HCT116 (cell line): ENCODE measurements at regions not wholly inside any gene's neighbourhood (a gene's known extent, or its start where the extent isn't known, plus 50 kb on each side); places are given as distances from the start of the nearest gene placed in this dataset.

ENCODE experiments used
- CEBPB ChIP-seq: IDR thresholded peaks from 2 replicates; pipeline ENCODE4 v1.6.1; 2012; ENCODE audit warnings: low read depth
- EZH2 ChIP-seq: fragments of 200-600 bp; sonication (generic); IDR thresholded peaks from 2 replicates; pipeline ENCODE4 v1.6.1; 2017; ENCODE audit warnings: antibody characterized with exemption, mixed run types
- TCF7L2 ChIP-seq: IDR thresholded peaks from 2 replicates; pipeline ENCODE4 v1.7.0; 2011; ENCODE audit warnings: borderline replicate concordance, inconsistent platforms; ENCODE audit not compliant: insufficient read depth, insufficient read length; ENCODE audit errors: extremely low read depth
- TF ChIP-seq, protein P1 (sequence below): IDR thresholded peaks from 2 replicates; pipeline ENCODE4 v1.6.1; 2012; ENCODE audit warnings: low read depth
- TF ChIP-seq, protein P2 (sequence below), 3 experiments: fragments of 200-600 bp in 1 of 3; sonication (generic) in 1 of 3; IDR thresholded peaks in 2 of 3; conservative IDR thresholded peaks in 1 of 3; 2 replicates each; pipeline ENCODE4 v1.5.1; 2012 to 2017; ENCODE audit warnings: low read depth in 2 of 3, low read length in 2 of 3, antibody characterized with exemption in 1 of 3, borderline replicate concordance in 1 of 3, control low read depth in 1 of 3, mild to moderate bottlenecking in 1 of 3, mixed read lengths in 1 of 3, mixed run types in 1 of 3, moderate library complexity in 1 of 3; ENCODE audit not compliant: insufficient read depth in 1 of 3

DNA sequence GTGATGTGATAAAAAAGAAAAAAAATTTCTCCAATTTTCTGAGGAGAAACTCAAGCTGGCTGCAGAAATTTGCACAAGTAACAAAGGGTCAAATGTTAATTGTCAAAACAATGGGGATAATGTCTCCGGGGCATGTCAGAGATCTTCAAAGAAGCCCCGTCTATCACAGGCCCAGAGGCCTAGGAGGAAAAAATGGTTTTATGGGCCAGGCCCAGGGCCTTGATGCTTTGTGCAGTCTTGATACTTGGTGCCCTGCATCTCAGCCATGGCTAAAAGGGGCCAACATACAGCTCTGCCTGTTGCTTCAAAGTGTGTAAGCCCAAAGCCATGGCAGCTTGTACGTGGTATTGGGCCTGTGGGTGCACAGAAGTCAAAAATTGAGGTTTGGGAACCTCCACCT is 961.0 kb downstream of the FAM133A start:
- TF ChIP-seq EZH2 = no peak
- TF ChIP-seq, protein P1, sequence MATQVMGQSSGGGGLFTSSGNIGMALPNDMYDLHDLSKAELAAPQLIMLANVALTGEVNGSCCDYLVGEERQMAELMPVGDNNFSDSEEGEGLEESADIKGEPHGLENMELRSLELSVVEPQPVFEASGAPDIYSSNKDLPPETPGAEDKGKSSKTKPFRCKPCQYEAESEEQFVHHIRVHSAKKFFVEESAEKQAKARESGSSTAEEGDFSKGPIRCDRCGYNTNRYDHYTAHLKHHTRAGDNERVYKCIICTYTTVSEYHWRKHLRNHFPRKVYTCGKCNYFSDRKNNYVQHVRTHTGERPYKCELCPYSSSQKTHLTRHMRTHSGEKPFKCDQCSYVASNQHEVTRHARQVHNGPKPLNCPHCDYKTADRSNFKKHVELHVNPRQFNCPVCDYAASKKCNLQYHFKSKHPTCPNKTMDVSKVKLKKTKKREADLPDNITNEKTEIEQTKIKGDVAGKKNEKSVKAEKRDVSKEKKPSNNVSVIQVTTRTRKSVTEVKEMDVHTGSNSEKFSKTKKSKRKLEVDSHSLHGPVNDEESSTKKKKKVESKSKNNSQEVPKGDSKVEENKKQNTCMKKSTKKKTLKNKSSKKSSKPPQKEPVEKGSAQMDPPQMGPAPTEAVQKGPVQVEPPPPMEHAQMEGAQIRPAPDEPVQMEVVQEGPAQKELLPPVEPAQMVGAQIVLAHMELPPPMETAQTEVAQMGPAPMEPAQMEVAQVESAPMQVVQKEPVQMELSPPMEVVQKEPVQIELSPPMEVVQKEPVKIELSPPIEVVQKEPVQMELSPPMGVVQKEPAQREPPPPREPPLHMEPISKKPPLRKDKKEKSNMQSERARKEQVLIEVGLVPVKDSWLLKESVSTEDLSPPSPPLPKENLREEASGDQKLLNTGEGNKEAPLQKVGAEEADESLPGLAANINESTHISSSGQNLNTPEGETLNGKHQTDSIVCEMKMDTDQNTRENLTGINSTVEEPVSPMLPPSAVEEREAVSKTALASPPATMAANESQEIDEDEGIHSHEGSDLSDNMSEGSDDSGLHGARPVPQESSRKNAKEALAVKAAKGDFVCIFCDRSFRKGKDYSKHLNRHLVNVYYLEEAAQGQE = no peak
- TF ChIP-seq, protein P2, sequence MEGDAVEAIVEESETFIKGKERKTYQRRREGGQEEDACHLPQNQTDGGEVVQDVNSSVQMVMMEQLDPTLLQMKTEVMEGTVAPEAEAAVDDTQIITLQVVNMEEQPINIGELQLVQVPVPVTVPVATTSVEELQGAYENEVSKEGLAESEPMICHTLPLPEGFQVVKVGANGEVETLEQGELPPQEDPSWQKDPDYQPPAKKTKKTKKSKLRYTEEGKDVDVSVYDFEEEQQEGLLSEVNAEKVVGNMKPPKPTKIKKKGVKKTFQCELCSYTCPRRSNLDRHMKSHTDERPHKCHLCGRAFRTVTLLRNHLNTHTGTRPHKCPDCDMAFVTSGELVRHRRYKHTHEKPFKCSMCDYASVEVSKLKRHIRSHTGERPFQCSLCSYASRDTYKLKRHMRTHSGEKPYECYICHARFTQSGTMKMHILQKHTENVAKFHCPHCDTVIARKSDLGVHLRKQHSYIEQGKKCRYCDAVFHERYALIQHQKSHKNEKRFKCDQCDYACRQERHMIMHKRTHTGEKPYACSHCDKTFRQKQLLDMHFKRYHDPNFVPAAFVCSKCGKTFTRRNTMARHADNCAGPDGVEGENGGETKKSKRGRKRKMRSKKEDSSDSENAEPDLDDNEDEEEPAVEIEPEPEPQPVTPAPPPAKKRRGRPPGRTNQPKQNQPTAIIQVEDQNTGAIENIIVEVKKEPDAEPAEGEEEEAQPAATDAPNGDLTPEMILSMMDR (IDR thresholded peaks at IDR 0.05 in 2 of 3, conservative IDR thresholded peaks at IDR 0.05 in 1 of 3; ENCODE audit: borderline replicate concordance in 1 of 3, insufficient read depth in 1 of 3, low read depth in 2 of 3, low read length in 2 of 3) = no peak
- TF ChIP-seq TCF7L2 = no peak
- TF ChIP-seq CEBPB = no peak
